ENCODE measurements at regions not wholly inside any gene's neighbourhood (a gene's known extent, or its start where the extent isn't known, plus 50 kb on each side); places are given as distances from the start of the nearest gene placed in this dataset.

DNA sequence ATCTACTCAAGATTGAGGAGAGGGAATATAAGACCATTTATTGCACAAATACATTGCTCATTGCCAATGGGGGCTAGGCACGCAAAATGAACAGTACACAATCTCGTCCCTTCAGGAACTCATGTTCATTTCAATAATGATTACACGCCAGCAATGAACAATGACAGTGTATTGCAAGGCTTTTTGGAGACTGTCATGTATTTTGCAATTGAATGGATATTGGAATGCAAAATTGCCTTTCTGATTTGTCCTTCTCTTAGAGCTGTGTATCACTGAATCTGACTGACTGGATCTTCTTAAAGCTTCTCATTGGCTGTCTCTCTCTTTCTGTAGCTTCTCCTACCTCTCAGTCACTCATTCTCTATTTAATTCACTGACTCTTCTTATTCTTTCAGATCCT is 400.2 kb upstream of the DCN start:
- TF ChIP-seq ZNF274 (IDR thresholded peaks at IDR 0.05; ENCODE audit: low read depth, low read length): no peak
- H3K4me3 ChIP-seq (ENCODE audit: low read length): no peak overlapping the region

DNA sequence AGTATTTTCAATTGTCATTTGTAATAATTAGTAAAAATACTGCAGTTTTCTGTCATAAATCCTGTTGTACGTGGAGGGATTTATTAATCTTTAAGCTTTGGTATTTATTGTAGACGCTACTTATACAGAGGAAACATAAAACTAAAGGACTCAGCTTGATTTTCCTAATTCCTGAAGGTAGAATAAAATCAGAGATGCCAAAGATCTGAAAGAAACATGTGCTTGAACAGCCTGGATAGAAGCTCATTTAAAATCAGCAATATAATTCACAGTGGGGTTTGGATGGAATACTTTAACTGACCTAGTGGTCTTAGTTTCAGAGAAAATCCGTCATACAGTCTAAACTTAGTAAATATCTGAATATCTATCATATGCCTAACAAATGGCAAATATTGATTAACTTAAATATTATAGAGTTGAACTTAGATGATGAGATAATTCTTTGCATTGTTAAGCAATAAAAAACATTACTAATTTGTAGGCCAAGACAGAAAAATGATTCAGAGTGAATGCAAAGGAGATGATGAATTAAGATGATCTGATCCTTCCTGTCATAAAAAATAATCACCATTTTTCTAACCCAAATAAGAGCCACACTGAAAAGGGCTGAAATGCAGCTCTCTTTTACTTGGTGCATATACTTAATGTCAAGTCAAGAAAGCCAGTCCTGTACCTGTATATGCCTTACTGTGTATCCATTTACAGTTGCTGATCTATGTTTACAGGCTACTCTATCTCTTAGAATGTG is 397.1 kb upstream of the DCN start:
- TF ChIP-seq ZNF274 (IDR thresholded peaks at IDR 0.05; ENCODE audit: low read depth, low read length): no peak
- no peak overlapping the region for H3K4me3 ChIP-seq (ENCODE audit: low read length)

- H3K4me3 ChIP-seq (ENCODE audit: low read length): no peak overlapping the region; the same call in 1 of the 2 replicates
Measured at GRCh38 chr12:91577586-91578539, 395.2 kb upstream of the DCN start.

GRCh38 chr12:91576432-91576831 is 393.8 kb upstream of the DCN start:
- no peak overlapping the region for H3K4me3 ChIP-seq (ENCODE audit: low read length)
- no peak for TF ChIP-seq ZNF274 (IDR thresholded peaks at IDR 0.05; ENCODE audit: low read depth, low read length)

More at GRCh38 chr12:91577586-91578539, 395.2 kb upstream of the DCN start:
- no peak for TF ChIP-seq ZNF274 (IDR thresholded peaks at IDR 0.05; ENCODE audit: low read depth, low read length)

- no peak overlapping the region for H3K4me3 ChIP-seq (ENCODE audit: low read length)
- TF ChIP-seq ZNF274 (IDR thresholded peaks at IDR 0.05; ENCODE audit: low read depth, low read length): no peak
Measured at GRCh38 chr12:91575630-91576029, 393.0 kb upstream of the DCN start.

DNA sequence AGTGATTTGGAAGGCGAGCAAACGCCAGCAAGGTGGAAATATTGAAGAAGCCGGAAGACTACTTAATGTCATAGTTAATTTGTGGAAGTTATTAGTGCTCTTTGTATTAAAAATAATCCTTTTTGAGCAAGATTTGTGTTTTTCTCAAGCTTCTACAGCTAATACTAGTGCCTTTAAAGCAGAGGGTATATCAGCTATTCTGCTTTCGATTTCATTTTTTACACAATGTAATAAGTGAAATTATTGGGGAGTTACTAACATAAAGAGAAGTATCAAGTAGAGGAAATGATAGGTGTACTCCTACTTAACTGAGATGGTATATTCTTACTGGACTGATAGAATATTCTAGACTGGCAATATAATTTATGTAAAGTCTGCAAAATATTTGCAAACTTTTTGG is 392.4 kb upstream of the DCN start:
- no peak for TF ChIP-seq ZNF274 (IDR thresholded peaks at IDR 0.05; ENCODE audit: low read depth, low read length)
- no peak overlapping the region for H3K4me3 ChIP-seq (ENCODE audit: low read length)

- no peak overlapping the region for H3K4me3 ChIP-seq (ENCODE audit: low read length)
- no peak for TF ChIP-seq ZNF274 (IDR thresholded peaks at IDR 0.05; ENCODE audit: low read depth, low read length)
Measured at GRCh38 chr12:91574391-91574790, 391.8 kb upstream of the DCN start.

DNA sequence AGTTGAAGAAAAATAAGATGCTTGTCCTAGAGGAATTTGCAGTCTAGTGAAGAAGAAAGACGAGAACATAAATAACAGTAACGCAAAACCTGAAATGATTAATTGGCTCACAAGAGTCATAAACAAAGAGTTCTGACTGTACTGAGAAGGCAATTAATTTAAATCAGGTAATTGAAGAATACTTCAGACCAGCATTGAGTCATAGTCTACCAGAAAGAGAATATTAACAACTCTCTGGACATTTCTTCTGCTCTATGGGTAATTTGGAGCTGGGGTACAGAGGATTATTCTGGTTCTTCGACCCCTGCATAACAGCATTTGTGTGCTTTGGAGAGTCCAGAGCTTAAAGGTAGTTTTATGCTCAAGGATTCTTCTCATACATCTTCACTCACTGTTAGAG is 390.3 kb upstream of the DCN start:
- TF ChIP-seq ZNF274 (IDR thresholded peaks at IDR 0.05; ENCODE audit: low read depth, low read length): no peak

DNA sequence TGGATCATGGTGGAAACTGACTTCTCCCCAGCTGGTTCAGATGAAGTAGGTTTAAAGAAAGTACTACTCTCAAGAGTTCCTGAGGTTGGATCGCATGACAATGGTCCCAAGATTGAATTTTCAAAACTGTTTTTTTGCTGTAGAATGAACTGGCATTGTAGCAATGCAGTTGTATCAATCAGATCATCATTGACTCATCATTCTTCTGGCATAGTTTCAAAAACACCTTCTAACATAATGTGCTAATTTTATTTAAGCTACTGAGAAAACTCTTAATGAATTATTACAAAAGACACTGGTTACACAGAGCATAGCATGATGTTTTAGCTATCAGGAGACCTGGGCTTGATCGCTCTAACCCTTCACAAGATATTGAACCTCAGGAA is 384.5 kb upstream of the DCN start:
- H3K4me3 ChIP-seq (ENCODE audit: low read length): no peak overlapping the region
- TF ChIP-seq ZNF274 (IDR thresholded peaks at IDR 0.05; ENCODE audit: low read depth, low read length): no peak

More for the DNA sequence above, 390.3 kb upstream of the DCN start:
- no peak overlapping the region for H3K4me3 ChIP-seq (ENCODE audit: low read length)

- no peak for TF ChIP-seq ZNF274 (IDR thresholded peaks at IDR 0.05; ENCODE audit: low read depth, low read length)
- H3K4me3 ChIP-seq (ENCODE audit: low read length): no peak overlapping the region
Measured at GRCh38 chr12:91566328-91567099, 383.9 kb upstream of the DCN start.

GRCh38 chr12:91565846-91566245 is 383.2 kb upstream of the DCN start:
- no peak for TF ChIP-seq ZNF274 (IDR thresholded peaks at IDR 0.05; ENCODE audit: low read depth, low read length)
- no peak overlapping the region for H3K4me3 ChIP-seq (ENCODE audit: low read length)

- TF ChIP-seq ZNF274 (IDR thresholded peaks at IDR 0.05; ENCODE audit: low read depth, low read length): no peak
- H3K4me3 ChIP-seq (ENCODE audit: low read length): no peak overlapping the region
Measured at GRCh38 chr12:91565246-91565645, 382.6 kb upstream of the DCN start.

DNA sequence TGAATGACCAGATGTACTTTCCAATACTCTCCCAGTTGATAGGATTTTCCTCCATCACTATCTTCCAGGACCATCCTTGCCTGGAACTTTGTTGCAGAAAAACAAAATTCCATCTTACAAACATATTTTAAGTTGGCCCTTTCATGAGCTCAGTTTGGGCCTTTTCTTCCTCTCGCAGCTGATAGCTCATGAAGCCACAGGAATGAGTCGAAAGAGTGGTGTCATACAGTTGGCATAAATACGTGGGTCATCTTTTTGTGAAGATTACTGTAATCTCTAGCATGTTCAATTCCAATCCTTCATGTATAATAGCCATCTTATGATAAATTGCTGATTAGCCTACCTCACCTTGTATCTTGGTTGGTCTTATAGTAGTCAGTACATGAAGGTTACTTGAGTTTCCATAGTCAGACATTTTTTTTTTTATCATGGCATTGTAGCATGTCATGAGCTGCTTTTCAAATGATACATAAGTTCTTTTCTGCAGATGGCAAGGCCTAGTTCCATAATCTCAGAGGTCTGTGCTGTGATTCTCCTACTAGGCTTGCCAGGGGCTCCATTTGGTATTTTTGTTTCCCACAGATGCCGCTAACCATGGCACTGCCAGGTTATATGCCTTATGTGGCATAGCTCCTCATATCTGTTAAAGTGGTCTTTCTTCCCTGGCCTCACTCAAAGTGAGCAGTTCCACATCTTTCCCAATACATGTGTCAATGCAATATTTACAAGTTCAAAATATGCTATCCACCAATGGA is 380.6 kb upstream of the DCN start:
- H3K4me3 ChIP-seq (ENCODE audit: low read length): no peak overlapping the region
- no peak for TF ChIP-seq ZNF274 (IDR thresholded peaks at IDR 0.05; ENCODE audit: low read depth, low read length)
